T-helper 22 cell (primary cell): ENCODE measurements at regions not wholly inside any gene's neighbourhood (a gene's known extent, or its start where the extent isn't known, plus 50 kb on each side); places are given as distances from the start of the nearest gene placed in this dataset.

ENCODE experiments used
- DNase-seq: peaks from one replicate; pipeline ENCODE4 v3.0.0-alpha.2; 2020; ENCODE audit warnings: low read depth

GRCh38 chr7:144957998-144958397 is 122.1 kb upstream of the TPK1 start:
- DNase-seq, result no peak

DNA sequence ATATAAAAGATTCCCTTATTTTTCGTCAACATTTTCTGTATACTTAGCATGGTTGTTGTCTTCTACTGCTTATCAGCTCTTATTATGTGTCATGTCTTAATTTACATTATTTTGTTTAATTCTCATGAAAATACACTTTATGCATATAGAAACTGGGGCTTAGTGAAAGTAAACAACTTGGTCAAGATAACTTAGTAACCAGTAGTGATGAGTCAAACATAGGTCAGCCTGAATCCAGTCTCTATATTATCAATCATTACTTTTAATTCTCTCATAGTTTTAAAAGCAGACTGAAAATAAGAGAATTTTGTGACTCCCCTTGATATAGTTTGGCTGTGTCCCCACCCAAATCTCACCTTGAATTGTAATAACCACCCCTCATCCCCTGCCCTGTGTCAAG is 119.6 kb upstream of the TPK1 start:
- DNase-seq, result no peak

- DNase-seq, result no peak
Observed at GRCh38 chr7:144941127-144941526, 105.3 kb upstream of the TPK1 start.

- DNase-seq, result no peak
Observed at GRCh38 chr7:144937199-144937598, 101.3 kb upstream of the TPK1 start.

DNA sequence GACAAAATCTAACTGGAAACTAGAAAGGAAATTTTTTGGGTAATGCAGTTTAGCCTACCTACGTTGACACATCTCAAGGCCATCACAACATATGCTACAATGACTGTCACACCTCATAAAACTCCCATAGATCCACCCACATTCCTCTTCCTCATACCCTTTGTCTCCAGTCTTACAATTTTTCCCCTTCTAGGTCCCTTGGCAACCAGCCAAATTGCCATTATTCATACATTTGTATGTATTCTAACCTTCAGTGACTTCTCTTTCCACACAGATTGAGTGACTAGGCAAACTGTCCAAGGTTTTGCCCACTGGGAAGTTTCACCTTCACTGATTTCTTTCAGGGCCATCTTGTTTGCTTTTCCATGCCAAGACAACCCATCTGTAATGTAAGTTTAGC is 100.5 kb upstream of the TPK1 start:
- no peak for DNase-seq

- no peak for DNase-seq
Observed at GRCh38 chr7:144910411-144910810, 74.6 kb upstream of the TPK1 start.

DNA sequence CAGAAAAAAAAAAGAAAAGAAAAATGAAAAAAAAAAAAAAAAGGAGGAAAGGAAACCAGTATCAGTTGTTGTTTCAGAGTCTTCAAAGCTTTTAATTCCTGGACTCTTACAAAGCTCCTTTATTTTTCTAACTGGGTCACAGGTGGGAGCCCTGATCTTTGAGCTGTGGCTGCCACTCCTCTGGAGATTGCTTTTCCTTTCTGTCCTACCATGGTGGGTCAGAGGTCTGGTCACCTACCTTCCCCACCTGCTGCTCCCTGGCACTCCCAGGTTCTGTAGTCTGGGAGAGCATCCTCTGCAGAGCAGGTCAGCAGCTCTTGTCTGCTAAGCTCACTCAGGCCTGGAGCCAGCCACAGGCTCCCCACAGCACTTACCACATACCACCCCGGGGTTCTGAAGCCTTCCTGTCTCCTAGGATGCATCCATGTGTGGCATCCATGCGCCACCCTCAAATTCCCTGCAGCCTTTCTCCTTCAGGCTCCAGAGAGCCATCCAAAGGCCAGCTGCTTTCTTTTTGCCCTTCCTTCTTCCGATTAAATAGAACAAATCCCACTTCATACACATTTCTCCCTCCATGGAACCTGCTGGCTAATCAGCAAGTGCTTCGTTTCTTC is 73.2 kb upstream of the TPK1 start:
- DNase-seq, result no peak

- no peak for DNase-seq
Observed at GRCh38 chr7:144908324-144908723, 72.5 kb upstream of the TPK1 start.

DNA sequence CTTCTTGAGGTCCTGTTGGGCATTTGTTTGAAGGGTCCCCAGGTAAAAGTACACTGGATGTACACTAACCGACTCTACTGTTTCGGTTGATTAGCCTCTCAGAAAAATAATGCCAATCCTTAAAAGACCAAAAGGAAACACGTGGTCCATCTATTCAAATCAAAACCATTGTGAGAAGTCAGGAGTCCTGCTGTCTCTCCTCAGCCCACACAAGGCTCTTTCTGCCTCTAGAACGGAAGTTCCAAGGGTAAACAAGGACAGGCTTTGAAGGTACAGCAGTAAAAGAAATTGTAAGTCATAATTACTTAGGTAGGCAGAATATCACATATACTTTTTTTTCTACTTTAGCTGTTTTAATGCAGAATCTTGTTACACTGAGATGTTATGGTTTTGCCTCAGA is 71.7 kb upstream of the TPK1 start:
- no peak for DNase-seq

DNA sequence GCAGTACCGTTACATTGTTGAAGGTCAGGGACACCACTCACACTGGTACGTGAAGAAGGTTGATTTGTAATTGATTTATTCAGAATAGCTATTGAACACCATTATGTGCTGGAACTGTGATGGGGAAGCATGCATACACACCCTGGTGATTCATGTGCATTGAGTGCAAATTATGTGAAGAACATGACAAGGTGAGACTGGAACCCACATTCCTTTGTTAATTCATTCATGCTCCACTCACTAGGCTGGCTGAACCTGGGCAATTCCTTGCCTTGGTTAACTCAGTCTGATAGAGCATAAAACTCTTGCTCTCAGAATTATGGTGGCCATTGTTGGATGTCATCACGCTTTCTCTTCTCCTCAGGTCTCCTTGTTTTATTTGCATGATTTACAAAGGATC is 67.3 kb upstream of the TPK1 start:
- no peak for DNase-seq

GRCh38 chr7:144892761-144893160 is 56.9 kb upstream of the TPK1 start:
- no peak for DNase-seq
